GM23248 (cell line): ENCODE measurements at regions not wholly inside any gene's neighbourhood (a gene's known extent, or its start where the extent isn't known, plus 50 kb on each side); places are given as distances from the start of the nearest gene placed in this dataset.

Experiments used
- EZH2 ChIP-seq: fragments of 200-600 bp; sonication (generic); IDR thresholded peaks from 2 replicates; pipeline ENCODE4 v1.6.1; 2018; ENCODE audit warnings: antibody characterized with exemption, mild to moderate bottlenecking; ENCODE audit not compliant: insufficient read depth, poor library complexity, severe bottlenecking
- EZH2phosphoT487 ChIP-seq: fragments of 200-600 bp; sonication (generic); IDR thresholded peaks from 2 replicates; pipeline ENCODE4 v1.6.1; 2018; ENCODE audit warnings: antibody characterized with exemption, moderate library complexity, mild to moderate bottlenecking, low read depth; ENCODE audit not compliant: insufficient read depth

DNA sequence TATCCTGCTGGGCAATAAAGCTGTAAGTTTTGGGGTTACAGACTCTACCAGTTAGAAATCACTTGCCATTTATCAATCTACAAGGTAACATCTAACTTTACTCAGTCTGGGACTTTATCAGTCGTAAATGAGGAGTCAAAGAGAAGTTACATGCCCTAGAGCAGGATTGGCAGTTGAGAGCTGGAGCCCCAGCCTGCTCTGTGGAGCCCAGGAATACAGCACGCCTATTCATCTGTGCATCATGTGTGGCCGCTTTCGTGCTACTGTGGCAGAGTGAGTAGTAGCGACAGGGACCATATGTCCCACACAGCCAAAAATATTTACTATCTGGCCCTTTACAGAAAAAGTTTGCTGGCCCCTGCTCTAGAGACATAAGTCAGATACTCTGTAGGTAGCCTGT is 152.5 kb upstream of the NTRK2 start:
- TF ChIP-seq EZH2 (no peak), EZH2phosphoT487 (no peak)
